Keratinocyte (primary cell): ENCODE measurements at regions not wholly inside any gene's neighbourhood (a gene's known extent, or its start where the extent isn't known, plus 50 kb on each side); places are given as distances from the start of the nearest gene placed in this dataset.

Source experiments
- DNase-seq: peaks from one replicate; pipeline ENCODE4 v3.0.0-alpha.2; 2011; ENCODE audit warnings: low read depth, missing footprints, low spot score
- FAIRE-seq: peaks from 2 replicates; lab custom pipeline; 2011; peaks lifted over from hg19 to GRCh38; lab: Jason Lieb, UNC
- H2AFZ ChIP-seq: 2 replicates; pipeline ENCODE4 v1.6.0; 2012; ENCODE audit warnings: low read length, control low read depth, inconsistent platforms; ENCODE audit not compliant: control insufficient read depth
- H3K27ac ChIP-seq: 2 replicates; pipeline ENCODE4 v1.5.1; 2011; ENCODE audit warnings: low read length; ENCODE audit not compliant: control insufficient read depth, insufficient read depth
- H3K27me3 ChIP-seq: 3 replicates; pipeline ENCODE4 v1.6.0; 2011; ENCODE audit warnings: low read length; ENCODE audit not compliant: control insufficient read depth, insufficient read depth; ENCODE audit errors: extremely low read depth
- H3K36me3 ChIP-seq, 2 experiments: 2 replicates in 1 of 2; 3 replicates in 1 of 2; pipeline ENCODE4 v1.5.1; 2011; ENCODE audit warnings: low read length in 2 of 2, mild to moderate bottlenecking in 1 of 2; ENCODE audit not compliant: control insufficient read depth in 2 of 2, insufficient read depth in 2 of 2; ENCODE audit errors: extremely low read depth in 1 of 2
- H3K4me1 ChIP-seq: 3 replicates; pipeline ENCODE4 v1.5.1; 2011; ENCODE audit warnings: low read length; ENCODE audit not compliant: control insufficient read depth, insufficient read depth; ENCODE audit errors: extremely low read depth
- H3K4me2 ChIP-seq: 3 replicates; pipeline ENCODE4 v1.6.0; 2011; ENCODE audit warnings: low read depth, low read length; ENCODE audit not compliant: control insufficient read depth, insufficient read depth; ENCODE audit errors: extremely low read depth
- H3K4me3 ChIP-seq, 3 experiments: fragments of 200-600 bp in 1 of 3; sonication (generic) in 1 of 3; 2 replicates in 2 of 3; 3 replicates in 1 of 3; pipeline ENCODE4 v1.5.1; 2011 to 2016; ENCODE audit warnings: low read length in 3 of 3, mild to moderate bottlenecking in 3 of 3, control low read depth in 2 of 3, inconsistent platforms in 1 of 3, low read depth in 1 of 3, mixed read lengths in 1 of 3, mixed run types in 1 of 3, moderate library complexity in 1 of 3; ENCODE audit not compliant: control insufficient read depth in 2 of 3, insufficient read depth in 2 of 3; ENCODE audit errors: extremely low read depth in 1 of 3
- H3K79me2 ChIP-seq: 2 replicates; pipeline ENCODE4 v1.6.0; 2012; ENCODE audit warnings: low read length; ENCODE audit not compliant: control insufficient read depth, insufficient read depth
- H3K9ac ChIP-seq: 3 replicates; pipeline ENCODE4 v1.6.0; 2011; ENCODE audit warnings: low read length; ENCODE audit not compliant: control insufficient read depth, insufficient read depth; ENCODE audit errors: extremely low read depth
- H3K9me1 ChIP-seq: 3 replicates; pipeline ENCODE4 v1.6.0; 2011; ENCODE audit warnings: low read length; ENCODE audit not compliant: control insufficient read depth, insufficient read depth; ENCODE audit errors: extremely low read depth
- H3K9me3 ChIP-seq: 2 replicates; pipeline ENCODE4 v1.5.1; 2012; ENCODE audit warnings: low read depth, low read length; ENCODE audit not compliant: control insufficient read depth
- H4K20me1 ChIP-seq: 3 replicates; pipeline ENCODE4 v1.6.0; 2011; ENCODE audit warnings: low read length; ENCODE audit not compliant: control insufficient read depth, insufficient read depth; ENCODE audit errors: extremely low read depth
- CTCF ChIP-seq, 3 experiments: IDR thresholded peaks in 1 of 3; conservative IDR thresholded peaks in 1 of 3; optimal IDR thresholded peaks in 1 of 3; 2 replicates in 2 of 3; 3 replicates in 1 of 3; pipeline versions ENCODE3 to v1.5.1; 2011; ENCODE audit warnings: low read length in 3 of 3, mild to moderate bottlenecking in 3 of 3, moderate library complexity in 2 of 3, control low read depth in 1 of 3, inconsistent platforms in 1 of 3; ENCODE audit not compliant: insufficient read depth in 2 of 3; ENCODE audit errors: extremely low read depth in 1 of 3
- EZH2 ChIP-seq: IDR thresholded peaks from one replicate; pipeline ENCODE4 v1.6.1; 2012; ENCODE audit warnings: inconsistent platforms, mild to moderate bottlenecking, low read length, moderate library complexity
- dilution Hi-C: fragments of 300-500 bp; cut with MboI; formaldehyde crosslinking; loops from one replicate; pipeline ENCODE4 v1.7.0; 2020; ENCODE audit warnings: low sequenced_read_pairs; ENCODE audit not compliant: extremely low pct_ligation_motif_present

GRCh38 chr18:27415495-27415894 is 230.4 kb upstream of the CHST9 start:
- dilution Hi-C loops, result no loop called here
- FAIRE-seq, result no peak
- H3K4me2 ChIP-seq, result no peak overlapping the region
- H3K9ac ChIP-seq, result no peak overlapping the region
- H2AFZ ChIP-seq, result no peak overlapping the region
- no peaks in the 10 kb centered on the region for H3K4me1 ChIP-seq
- H3K4me3 ChIP-seq, result no peak overlapping the region
- H3K9me1 ChIP-seq, result no peaks in the 10 kb centered on the region
- H3K9me3 ChIP-seq, result no peaks in the 10 kb centered on the region
- TF ChIP-seq EZH2 (no peak), CTCF (optimal IDR thresholded peaks at IDR 0.05 in 1 of 3, IDR thresholded peaks at IDR 0.05 in 1 of 3, conservative IDR thresholded peaks at IDR 0.05 in 1 of 3; ENCODE audit: extremely low read depth in 1 of 3, insufficient read depth in 2 of 3, low read length in 3 of 3) (no peak)
- no peaks in the 10 kb centered on the region for H3K79me2 ChIP-seq
- no peaks in the 10 kb centered on the region for H3K36me3 ChIP-seq
- no peak overlapping the region for H3K27ac ChIP-seq
- no peaks in the 10 kb centered on the region for H3K27me3 ChIP-seq
- no peak for DNase-seq
- no peaks in the 10 kb centered on the region for H4K20me1 ChIP-seq

GRCh38 chr18:27414682-27415081 is 229.6 kb upstream of the CHST9 start:
- Histone ChIP-seq H3K4me3 (no peak overlapping the region), H3K27ac (no peak overlapping the region), H3K4me1 (no peaks in the 10 kb centered on the region), H3K9ac (no peak overlapping the region), H2AFZ (no peak overlapping the region), H3K9me3 (no peaks in the 10 kb centered on the region), H4K20me1 (no peaks in the 10 kb centered on the region), H3K9me1 (no peaks in the 10 kb centered on the region), H3K79me2 (no peaks in the 10 kb centered on the region), H3K27me3 (no peaks in the 10 kb centered on the region), H3K4me2 (no peak overlapping the region), H3K36me3 (no peaks in the 10 kb centered on the region)
- no peak for FAIRE-seq
- no peak for DNase-seq
- dilution Hi-C loops, result no loop called here
- TF ChIP-seq CTCF (optimal IDR thresholded peaks at IDR 0.05 in 1 of 3, IDR thresholded peaks at IDR 0.05 in 1 of 3, conservative IDR thresholded peaks at IDR 0.05 in 1 of 3; ENCODE audit: extremely low read depth in 1 of 3, insufficient read depth in 2 of 3, low read length in 3 of 3) (no peak), EZH2 (no peak)
